Liver (tissue), 8 donors: ENCODE measurements at regions not wholly inside any gene's neighbourhood (a gene's known extent, or its start where the extent isn't known, plus 50 kb on each side); places are given as distances from the start of the nearest gene placed in this dataset.

Experiments
- DNase-seq: peaks from one replicate; pipeline ENCODE4 v3.0.0-alpha.2; 2017; ENCODE audit warnings: low spot score
- H3K27ac ChIP-seq, 2 donors: one replicate each; pipeline ENCODE4 v1.7.0; 2013; ENCODE audit warnings: inconsistent platforms in 2 of 2, low read length in 2 of 2, control low read depth in 1 of 2, low read depth in 1 of 2, mild to moderate bottlenecking in 1 of 2
- H3K27me3 ChIP-seq, 4 donors: one replicate each; pipeline versions ENCODE4 v1.6.1 to v1.7.0; 2013; ENCODE audit warnings: low read length in 3 of 4, inconsistent platforms in 1 of 4, mild to moderate bottlenecking in 1 of 4, moderate library complexity in 1 of 4; ENCODE audit not compliant: control insufficient read depth in 4 of 4, insufficient read depth in 4 of 4
- H3K36me3 ChIP-seq, 4 donors: one replicate each; pipeline versions ENCODE4 v1.6.1 to v1.7.0; 2013; ENCODE audit warnings: low read length in 3 of 4, mild to moderate bottlenecking in 3 of 4, low read depth in 1 of 4, moderate library complexity in 1 of 4; ENCODE audit not compliant: control insufficient read depth in 4 of 4, insufficient read depth in 3 of 4
- H3K4me1 ChIP-seq, 4 donors: one replicate each; pipeline versions ENCODE4 v1.6.1 to v1.7.0; 2013; ENCODE audit warnings: low read length in 3 of 4, mild to moderate bottlenecking in 3 of 4, moderate library complexity in 1 of 4; ENCODE audit not compliant: control insufficient read depth in 4 of 4, insufficient read depth in 4 of 4
- H3K4me3 ChIP-seq, 3 donors: one replicate each; pipeline versions ENCODE4 v1.6.1 to v1.7.0; 2013; ENCODE audit warnings: low read length in 3 of 3, control low read depth in 1 of 3, low read depth in 1 of 3, mild to moderate bottlenecking in 1 of 3
- H3K9ac ChIP-seq, 2 donors: one replicate each; pipeline ENCODE4 v1.7.0; 2013; ENCODE audit warnings: low read length in 2 of 2, mild to moderate bottlenecking in 2 of 2, moderate library complexity in 2 of 2, control low read depth in 1 of 2, low read depth in 1 of 2
- H3K9me3 ChIP-seq, 4 donors: one replicate each; pipeline versions ENCODE4 v1.6.1 to v1.7.0; 2013; ENCODE audit warnings: low read length in 3 of 4; ENCODE audit not compliant: control insufficient read depth in 4 of 4
- ATF3 ChIP-seq: IDR thresholded peaks from 2 replicates; pipeline ENCODE4 v1.6.1; 2016; ENCODE audit warnings: antibody characterized with exemption
- CTCF ChIP-seq: fragments of 150-350 bp; IDR thresholded peaks from 2 replicates; pipeline ENCODE4 v1.5.1; 2017; ENCODE audit warnings: improper control_type of control experiment, low read depth, low read length; ENCODE audit not compliant: missing input control
- FOXA1 ChIP-seq: IDR thresholded peaks from 2 replicates; pipeline ENCODE4 v1.6.1; 2016; ENCODE audit warnings: antibody characterized with exemption
- FOXA2 ChIP-seq: IDR thresholded peaks from 2 replicates; pipeline ENCODE4 v1.6.1; 2016; ENCODE audit warnings: antibody characterized with exemption
- GABPA ChIP-seq, 2 donors: IDR thresholded peaks in 1 of 2; conservative IDR thresholded peaks in 1 of 2; 2 replicates each; pipeline ENCODE4 v1.6.1; 2016; ENCODE audit warnings: antibody characterized with exemption in 2 of 2, mild to moderate bottlenecking in 1 of 2, moderate library complexity in 1 of 2
- HNF4G ChIP-seq: IDR thresholded peaks from 2 replicates; pipeline ENCODE4 v1.6.1; 2016; ENCODE audit warnings: antibody characterized with exemption
- JUND ChIP-seq, 2 donors: IDR thresholded peaks; 2 replicates each; pipeline ENCODE4 v1.6.1; 2016; ENCODE audit warnings: antibody characterized with exemption in 2 of 2
- MAX ChIP-seq: IDR thresholded peaks from 2 replicates; pipeline ENCODE4 v1.6.1; 2016; ENCODE audit warnings: antibody characterized with exemption
- NR2F2 ChIP-seq: IDR thresholded peaks from 2 replicates; pipeline ENCODE4 v1.6.1; 2016; ENCODE audit warnings: antibody characterized with exemption
- RAD21 ChIP-seq, 2 donors: IDR thresholded peaks; 2 replicates each; pipeline ENCODE4 v1.6.1; 2016; ENCODE audit warnings: antibody characterized with exemption in 2 of 2, mild to moderate bottlenecking in 2 of 2
- REST ChIP-seq: IDR thresholded peaks from 2 replicates; pipeline ENCODE4 v1.6.1; 2016; ENCODE audit warnings: antibody characterized with exemption, mild to moderate bottlenecking
- SP1 ChIP-seq: IDR thresholded peaks from 2 replicates; pipeline ENCODE4 v1.6.1; 2018; ENCODE audit warnings: antibody characterized with exemption, mild to moderate bottlenecking
- TAF1 ChIP-seq: conservative IDR thresholded peaks from 2 replicates; pipeline ENCODE4 v1.6.1; 2016; ENCODE audit warnings: antibody characterized with exemption, mild to moderate bottlenecking
- YY1 ChIP-seq: IDR thresholded peaks from 2 replicates; pipeline ENCODE4 v1.6.1; 2016; ENCODE audit warnings: antibody characterized with exemption, mild to moderate bottlenecking
- ZBTB33 ChIP-seq: IDR thresholded peaks from 2 replicates; pipeline ENCODE4 v1.6.1; 2016; ENCODE audit warnings: antibody characterized with exemption
- WGBS: extraction: QIAGEN DNeasy Blood & Tissue Kit; methylation state at CpG from one replicate; pipeline ENCODE4 v1.1.7; 2013; 5-methylcytosine and 5-hydroxymethylcytosine counted together
- donor health status: healthy.
- donor health status: healthy.
- donor health status: healthy.
- donor health status: healthy.
- donor health status: healthy.

GRCh38 chr3:15861163-15861562 is 63.4 kb upstream of the ANKRD28 start:
- Histone ChIP-seq H3K9ac (no peak overlapping the region), H3K27ac (no peak overlapping the region), H3K9me3 (no peaks in the 10 kb centered on the region), H3K27me3 (no peaks in the 10 kb centered on the region), H3K36me3 (no peaks in the 10 kb centered on the region), H3K4me3 (no peak overlapping the region), H3K4me1 (peaks cover 6 to 24% (median 11%) of the 10 kb centered on the region in 4 donors)
- DNase-seq: no peak
- TF ChIP-seq SP1: no peak
- no peak for TF ChIP-seq MAX
- TF ChIP-seq YY1: no peak
- WGBS: 47% methylated on average over 4 of the region's 4 CpGs

GRCh38 chr3:15872807-15873206 is 75.0 kb upstream of the ANKRD28 start:
- Histone ChIP-seq H3K36me3 (no peaks in the 10 kb centered on the region), H3K27ac (no peak overlapping the region), H3K9me3 (no peaks in the 10 kb centered on the region), H3K27me3 (no peaks in the 10 kb centered on the region), H3K9ac (no peak overlapping the region), H3K4me3 (no peak overlapping the region), H3K4me1 (peaks cover 0 to 4% (median 0%) of the 10 kb centered on the region in 4 donors)
- DNase-seq: no peak
- 68% methylated on average over 1 of the region's 1 CpG for WGBS
- no peak for TF ChIP-seq HNF4G
- TF ChIP-seq ATF3: no peak
- TF ChIP-seq ZBTB33: no peak
- TF ChIP-seq FOXA1: no peak
- no peak for TF ChIP-seq CTCF
- no peak for TF ChIP-seq SP1
- no peak for TF ChIP-seq REST
- no peak for TF ChIP-seq TAF1
- no peak for TF ChIP-seq YY1
- TF ChIP-seq GABPA (IDR thresholded peaks at IDR 0.05 in 1 of 2, conservative IDR thresholded peaks at IDR 0.05 in 1 of 2): no peak
- no peak for TF ChIP-seq FOXA2
- TF ChIP-seq NR2F2: no peak
- no peak for TF ChIP-seq RAD21 (IDR thresholded peaks at IDR 0.05)
- TF ChIP-seq JUND (IDR thresholded peaks at IDR 0.05): no peak
